Esophagus muscularis mucosa (tissue), 3 donors: ENCODE measurements at regions not wholly inside any gene's neighbourhood (a gene's known extent, or its start where the extent isn't known, plus 50 kb on each side); places are given as distances from the start of the nearest gene placed in this dataset.

Experiments
- POLR2A ChIP-seq: fragments of 450-650 bp; IDR thresholded peaks from one replicate; pipeline ENCODE4 v1.6.1; 2017; ENCODE audit warnings: antibody characterized with exemption, moderate library complexity, mild to moderate bottlenecking, low read depth
- POLR2AphosphoS5 ChIP-seq, 2 donors: sonication (generic); formaldehyde crosslinking; IDR thresholded peaks; one replicate each; pipeline ENCODE4 v1.6.1; 2017; ENCODE audit warnings: antibody characterized with exemption in 2 of 2
- TF ChIP-seq, protein P1 (sequence below), 3 experiments: fragments of 200-600 bp in 2 of 3; fragments of 450-650 bp in 1 of 3; sonication (generic) in 2 of 3; IDR thresholded peaks; one replicate each; pipeline ENCODE4 v1.5.1; 2017 to 2019; ENCODE audit warnings: antibody characterized with exemption in 3 of 3, mild to moderate bottlenecking in 2 of 3, moderate library complexity in 1 of 3

DNA sequence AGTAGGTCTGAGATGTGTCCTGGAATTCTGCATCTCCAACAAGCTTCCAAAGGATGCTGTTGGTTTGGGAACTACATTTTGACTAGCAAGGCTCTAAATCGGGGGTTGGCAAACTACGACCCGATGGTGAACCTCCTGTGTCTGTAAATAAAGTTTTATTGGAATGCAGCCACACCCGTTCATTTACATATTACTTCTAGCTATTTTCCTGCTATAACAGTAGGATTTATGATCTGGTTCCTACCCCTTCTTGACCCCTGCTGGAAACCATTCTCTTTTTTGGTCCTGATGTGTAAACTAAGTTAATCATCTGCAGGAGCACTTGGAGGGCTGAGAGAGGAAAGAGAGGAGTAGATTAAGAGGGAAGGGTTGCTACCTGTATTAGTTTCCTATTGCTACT lies 454.5 kb downstream of the RASEF start:
- TF ChIP-seq, protein P1, sequence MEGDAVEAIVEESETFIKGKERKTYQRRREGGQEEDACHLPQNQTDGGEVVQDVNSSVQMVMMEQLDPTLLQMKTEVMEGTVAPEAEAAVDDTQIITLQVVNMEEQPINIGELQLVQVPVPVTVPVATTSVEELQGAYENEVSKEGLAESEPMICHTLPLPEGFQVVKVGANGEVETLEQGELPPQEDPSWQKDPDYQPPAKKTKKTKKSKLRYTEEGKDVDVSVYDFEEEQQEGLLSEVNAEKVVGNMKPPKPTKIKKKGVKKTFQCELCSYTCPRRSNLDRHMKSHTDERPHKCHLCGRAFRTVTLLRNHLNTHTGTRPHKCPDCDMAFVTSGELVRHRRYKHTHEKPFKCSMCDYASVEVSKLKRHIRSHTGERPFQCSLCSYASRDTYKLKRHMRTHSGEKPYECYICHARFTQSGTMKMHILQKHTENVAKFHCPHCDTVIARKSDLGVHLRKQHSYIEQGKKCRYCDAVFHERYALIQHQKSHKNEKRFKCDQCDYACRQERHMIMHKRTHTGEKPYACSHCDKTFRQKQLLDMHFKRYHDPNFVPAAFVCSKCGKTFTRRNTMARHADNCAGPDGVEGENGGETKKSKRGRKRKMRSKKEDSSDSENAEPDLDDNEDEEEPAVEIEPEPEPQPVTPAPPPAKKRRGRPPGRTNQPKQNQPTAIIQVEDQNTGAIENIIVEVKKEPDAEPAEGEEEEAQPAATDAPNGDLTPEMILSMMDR (IDR thresholded peaks at IDR 0.05) = no peak
- TF ChIP-seq POLR2A (no peak), POLR2AphosphoS5 (IDR thresholded peaks at IDR 0.05) (no peak)
